HepG2 (cell line): ENCODE measurements at regions not wholly inside any gene's neighbourhood (a gene's known extent, or its start where the extent isn't known, plus 50 kb on each side); places are given as distances from the start of the nearest gene placed in this dataset.

Experiments used
- ATAC-seq: fragments of 200-7000 bp; cut with Tn5 transposase; 3 replicates; pipeline ENCODE4 v1.9.1; 2020; ENCODE audit warnings: mild to moderate bottlenecking, moderate library complexity
- BruUV-seq: library from RNA; stranded (reverse); fragments of 400-500 nt; replicated peaks from 2 replicates; lab custom pipeline; 2021; lab: Mats Ljungman, UMichigan
- CTCF ChIA-PET: fragments of 300-600 bp; formaldehyde crosslinking; extraction: SDS; loops from one replicate; lab custom pipeline; 2021; ENCODE audit warnings: low total read pairs, inconsistent platforms, low intra/inter-chr PET ratio; lab: Yijun Ruan, JAX
- POLR2A ChIA-PET: fragments of 350-600 bp; sonication (Branson Sonifier 250); formaldehyde crosslinking; loops from one replicate; lab custom pipeline; 2020; ENCODE audit warnings: antibody characterized with exemption, inconsistent platforms; lab: Yijun Ruan, JAX
- DNase-seq: peaks from one replicate; pipeline ENCODE4 v3.0.0-alpha.2; 2015; ENCODE audit warnings: low spot score
- FAIRE-seq: peaks from 3 replicates; lab custom pipeline; 2011; peaks lifted over from hg19 to GRCh38; lab: Jason Lieb, UNC
- H2AFZ ChIP-seq: one replicate; pipeline ENCODE4 v1.6.1; 2011; ENCODE audit warnings: low read length, inconsistent platforms
- H3K27ac ChIP-seq: fragments of 300-600 bp; 3 replicates; pipeline ENCODE4 v1.8.0; 2011; ENCODE audit warnings: mixed run types, mild to moderate bottlenecking, mixed read lengths, low read length, inconsistent platforms; ENCODE audit not compliant: insufficient read depth; ENCODE audit errors: extremely low read length
- H3K27me3 ChIP-seq, 2 experiments: fragments of 200-600 bp in 1 of 2; 2 replicates in 1 of 2; 3 replicates in 1 of 2; pipeline versions ENCODE4 v1.6.0 to v1.8.0; 2011; ENCODE audit warnings: low read length in 2 of 2, mild to moderate bottlenecking in 2 of 2, moderate library complexity in 2 of 2, inconsistent platforms in 1 of 2; ENCODE audit not compliant: insufficient read depth in 2 of 2, control insufficient read depth in 1 of 2
- H3K36me3 ChIP-seq, 2 experiments: fragments of 200-600 bp in 1 of 2; replicated peaks in 1 of 2; 2 replicates in 1 of 2; 3 replicates in 1 of 2; pipeline versions ENCODE4 v1.5.1 to v1.8.0; 2011; ENCODE audit warnings: low read length in 2 of 2, inconsistent platforms in 1 of 2; ENCODE audit not compliant: insufficient read depth in 2 of 2, control insufficient read depth in 1 of 2
- H3K4me1 ChIP-seq: 2 replicates; pipeline ENCODE4 v1.5.1; 2012; ENCODE audit warnings: low read length, inconsistent platforms; ENCODE audit not compliant: insufficient read depth
- H3K4me2 ChIP-seq: 2 replicates; pipeline ENCODE4 v1.6.0; 2011; ENCODE audit warnings: low read depth, low read length, inconsistent platforms
- H3K4me3 ChIP-seq, 3 experiments: fragments of 200-600 bp in 1 of 3; sonication (generic), shearing (Covaris generic) in 1 of 3; replicated peaks in 1 of 3; 2 replicates each; pipeline ENCODE4 v1.5.1; 2011 to 2016; ENCODE audit warnings: low read length in 3 of 3, inconsistent platforms in 2 of 3, low read depth in 2 of 3, mild to moderate bottlenecking in 2 of 3, control low read depth in 1 of 3, mixed read lengths in 1 of 3; ENCODE audit not compliant: insufficient read depth in 1 of 3
- H3K79me2 ChIP-seq: one replicate; pipeline ENCODE4 v1.6.1; 2011; ENCODE audit warnings: low read length, inconsistent platforms; ENCODE audit not compliant: insufficient read depth
- H3K9ac ChIP-seq: 2 replicates; pipeline ENCODE4 v1.6.0; 2011; ENCODE audit warnings: mild to moderate bottlenecking, low read depth, low read length, inconsistent platforms; ENCODE audit not compliant: insufficient read depth
- H3K9me3 ChIP-seq: 2 replicates; pipeline ENCODE4 v1.5.1; 2012; ENCODE audit warnings: mild to moderate bottlenecking, low read length
- H4K20me1 ChIP-seq: 2 replicates; pipeline ENCODE4 v1.6.0; 2011; ENCODE audit warnings: inconsistent platforms, mild to moderate bottlenecking, low read length, moderate library complexity; ENCODE audit not compliant: insufficient read depth
- EHMT2 ChIP-seq: fragments of 200-600 bp; sonication (generic); IDR thresholded peaks from 2 replicates; pipeline ENCODE4 v1.7.0; 2017; ENCODE audit warnings: antibody characterized with exemption, low read depth, low read length, borderline replicate concordance
- GTF3A ChIP-seq: sonication (generic); formaldehyde crosslinking; conservative IDR thresholded peaks from 2 replicates; pipeline ENCODE4 v1.4.0; 2020; ENCODE audit warnings: mild to moderate bottlenecking, missing genetic modification reagents
- JUNB ChIP-seq: sonication (generic); formaldehyde crosslinking; IDR thresholded peaks from 2 replicates; pipeline ENCODE4 v1.8.0; 2022; ENCODE audit warnings: missing genetic modification reagents, mild to moderate bottlenecking, borderline replicate concordance
- MAFK ChIP-seq, 2 experiments: IDR thresholded peaks in 1 of 2; conservative IDR thresholded peaks in 1 of 2; 2 replicates each; pipeline ENCODE4 v1.6.1; 2011; ENCODE audit warnings: improper control_type of control experiment in 2 of 2, low read length in 2 of 2
- PHF21A ChIP-seq: sonication (generic); formaldehyde crosslinking; IDR thresholded peaks from 2 replicates; pipeline ENCODE4 v1.5.0; 2020; ENCODE audit warnings: mild to moderate bottlenecking, missing genetic modification reagents
- SOX13 ChIP-seq, 3 experiments: fragments of 450-650 bp in 1 of 3; sonication (generic) in 1 of 3; formaldehyde crosslinking in 1 of 3; IDR thresholded peaks in 2 of 3; conservative IDR thresholded peaks in 1 of 3; 2 replicates each; pipeline versions ENCODE4 v1.5.0 to v1.6.1; 2016 to 2020; ENCODE audit warnings: antibody characterized with exemption in 1 of 3, mild to moderate bottlenecking in 1 of 3, missing compliant biosample characterization in 1 of 3, missing genetic modification reagents in 1 of 3, moderate library complexity in 1 of 3
- TBX2 ChIP-seq: sonication (generic); formaldehyde crosslinking; IDR thresholded peaks from 2 replicates; pipeline ENCODE4 v1.5.0; 2020; ENCODE audit warnings: missing genetic modification reagents, mild to moderate bottlenecking, borderline replicate concordance
- TRIM24 ChIP-seq: sonication (generic); formaldehyde crosslinking; IDR thresholded peaks from 2 replicates; pipeline ENCODE4 v1.8.0; 2022; ENCODE audit warnings: mild to moderate bottlenecking, missing genetic modification reagents
- ZNF136 ChIP-seq: sonication (generic); formaldehyde crosslinking; IDR thresholded peaks from 2 replicates; pipeline ENCODE4 v1.8.1; 2022; ENCODE audit warnings: low read depth, mild to moderate bottlenecking, moderate library complexity, missing genetic modification reagents
- ZNF460 ChIP-seq: sonication (generic); formaldehyde crosslinking; IDR thresholded peaks from 2 replicates; pipeline ENCODE4 v1.5.1; 2020; ENCODE audit warnings: missing genetic modification reagents, mild to moderate bottlenecking, borderline replicate concordance
- WGBS: methylation state at CpG from one replicate; pipeline ENCODE4 v1.1.6; 2017; ENCODE audit warnings: low lambda C conversion rate; 5-methylcytosine and 5-hydroxymethylcytosine counted together
- in situ Hi-C: cut with HindIII; loops from 2 replicates; pipeline ENCODE4 v1.10.0; 2017; ENCODE audit warnings: low pct_unique_long_range_greater_than_20kb; ENCODE audit not compliant: extremely low pct_ligation_motif_present
- intact Hi-C: fragments of 100-400 bp; cut with micrococcal nuclease; formaldehyde crosslinking; loops from one replicate; pipeline ENCODE4 v1.10.0; 2022; ENCODE audit not compliant: unreplicated experiment
- TF ChIP-seq, protein P1 (sequence below): sonication (generic); formaldehyde crosslinking; IDR thresholded peaks from 2 replicates; pipeline ENCODE4 v1.4.0; 2020; ENCODE audit warnings: missing genetic modification reagents
- TF ChIP-seq, protein P2 (sequence below): sonication (generic); formaldehyde crosslinking; IDR thresholded peaks from 2 replicates; pipeline ENCODE4 v1.4.0; 2020; ENCODE audit warnings: missing genetic modification reagents
- TF ChIP-seq, protein P3 (sequence below): sonication (generic); formaldehyde crosslinking; IDR thresholded peaks from 2 replicates; pipeline ENCODE4 v1.5.1; 2020; ENCODE audit warnings: missing genetic modification reagents, mild to moderate bottlenecking, borderline replicate concordance

DNA sequence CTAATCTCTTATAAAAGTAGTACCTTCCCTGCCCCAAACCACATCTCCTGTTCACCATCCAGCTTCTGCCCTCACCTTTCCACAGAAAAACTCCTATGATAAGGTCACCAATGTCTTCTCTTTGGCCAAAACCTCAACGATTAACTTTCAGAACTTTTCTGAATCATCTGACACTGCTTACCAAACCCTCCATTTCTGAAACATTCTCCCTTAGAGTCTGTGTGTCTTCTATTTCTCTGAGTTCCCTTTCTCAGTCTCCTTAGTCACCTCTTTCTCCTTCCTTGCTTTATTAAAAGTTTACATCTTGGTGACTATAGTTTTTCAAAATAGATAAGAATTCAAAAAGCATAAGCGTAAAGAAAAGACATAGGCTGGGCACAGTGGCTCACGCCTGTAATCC, 51.3 kb upstream of the SP3 start (continued):
- TF ChIP-seq MAFK (conservative IDR thresholded peaks at IDR 0.05 in 1 of 2, IDR thresholded peaks at IDR 0.05 in 1 of 2; ENCODE audit: low read length in 2 of 2) (no peak), ZNF460 (CRISPR knock-in tag) (no peak)

DNA sequence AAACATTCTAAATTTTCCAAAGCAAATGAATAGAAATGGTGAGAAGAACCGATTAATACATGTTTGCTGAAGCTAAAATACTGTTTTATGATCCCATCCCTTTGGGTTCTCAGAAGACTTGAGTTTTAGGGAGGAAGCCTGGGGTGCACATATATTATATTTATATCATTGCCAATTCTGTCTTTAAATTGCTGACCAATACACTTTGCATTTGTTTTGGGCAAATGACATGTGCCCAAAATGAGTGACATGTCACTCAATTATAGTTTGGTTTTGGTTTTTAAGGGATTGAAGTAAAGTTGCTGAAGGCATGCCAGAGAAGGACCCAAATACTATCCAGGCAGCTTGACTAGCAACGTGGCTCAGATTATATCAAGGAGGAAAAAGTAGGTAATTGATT, 50.3 kb upstream of the SP3 start:
- no peak overlapping the region for H3K4me2 ChIP-seq
- no peak overlapping the region for H3K27ac ChIP-seq
- H3K9ac ChIP-seq, result no peak overlapping the region
- in situ Hi-C loops (loop anchor here (25.0 kb wide), 1 partner anchor 603 kb away; no protein-coding TSS in a partner anchor), intact Hi-C loops (no loop called here)
- H3K4me1 ChIP-seq, result peaks cover 17% of the 10 kb centered on the region
- 2% methylated on average over 2 of the region's 2 CpGs for WGBS
- ChIA-PET CTCF (no interaction called here), POLR2A (no interaction called here)
- no peaks in the 10 kb centered on the region for H4K20me1 ChIP-seq
- H3K27me3 ChIP-seq, result peaks cover 0 to 5% of the 10 kb centered on the region in 2 experiments; a peak in 1 of 5 replicates
- no peak overlapping the region for H2AFZ ChIP-seq
- no peaks in the 10 kb centered on the region for H3K79me2 ChIP-seq
- BruUV-seq, result no TSS peak
- H3K9me3 ChIP-seq, result no peaks in the 10 kb centered on the region
- DNase-seq, result no peak
- no peak for FAIRE-seq
- ATAC-seq, result no peak
- no peaks in the 10 kb centered on the region for H3K36me3 ChIP-seq
- H3K4me3 ChIP-seq, result no peak overlapping the region
- no peak for TF ChIP-seq ZNF136 (CRISPR knock-in tag)
- TF ChIP-seq, protein P1, sequence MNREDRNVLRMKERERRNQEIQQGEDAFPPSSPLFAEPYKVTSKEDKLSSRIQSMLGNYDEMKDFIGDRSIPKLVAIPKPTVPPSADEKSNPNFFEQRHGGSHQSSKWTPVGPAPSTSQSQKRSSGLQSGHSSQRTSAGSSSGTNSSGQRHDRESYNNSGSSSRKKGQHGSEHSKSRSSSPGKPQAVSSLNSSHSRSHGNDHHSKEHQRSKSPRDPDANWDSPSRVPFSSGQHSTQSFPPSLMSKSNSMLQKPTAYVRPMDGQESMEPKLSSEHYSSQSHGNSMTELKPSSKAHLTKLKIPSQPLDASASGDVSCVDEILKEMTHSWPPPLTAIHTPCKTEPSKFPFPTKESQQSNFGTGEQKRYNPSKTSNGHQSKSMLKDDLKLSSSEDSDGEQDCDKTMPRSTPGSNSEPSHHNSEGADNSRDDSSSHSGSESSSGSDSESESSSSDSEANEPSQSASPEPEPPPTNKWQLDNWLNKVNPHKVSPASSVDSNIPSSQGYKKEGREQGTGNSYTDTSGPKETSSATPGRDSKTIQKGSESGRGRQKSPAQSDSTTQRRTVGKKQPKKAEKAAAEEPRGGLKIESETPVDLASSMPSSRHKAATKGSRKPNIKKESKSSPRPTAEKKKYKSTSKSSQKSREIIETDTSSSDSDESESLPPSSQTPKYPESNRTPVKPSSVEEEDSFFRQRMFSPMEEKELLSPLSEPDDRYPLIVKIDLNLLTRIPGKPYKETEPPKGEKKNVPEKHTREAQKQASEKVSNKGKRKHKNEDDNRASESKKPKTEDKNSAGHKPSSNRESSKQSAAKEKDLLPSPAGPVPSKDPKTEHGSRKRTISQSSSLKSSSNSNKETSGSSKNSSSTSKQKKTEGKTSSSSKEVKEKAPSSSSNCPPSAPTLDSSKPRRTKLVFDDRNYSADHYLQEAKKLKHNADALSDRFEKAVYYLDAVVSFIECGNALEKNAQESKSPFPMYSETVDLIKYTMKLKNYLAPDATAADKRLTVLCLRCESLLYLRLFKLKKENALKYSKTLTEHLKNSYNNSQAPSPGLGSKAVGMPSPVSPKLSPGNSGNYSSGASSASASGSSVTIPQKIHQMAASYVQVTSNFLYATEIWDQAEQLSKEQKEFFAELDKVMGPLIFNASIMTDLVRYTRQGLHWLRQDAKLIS (CRISPR knock-in tag), result no peak
- peak; percentile 73 to 77 for TF ChIP-seq MAFK (conservative IDR thresholded peaks at IDR 0.05 in 1 of 2, IDR thresholded peaks at IDR 0.05 in 1 of 2; ENCODE audit: low read length in 2 of 2)
- no peak for TF ChIP-seq EHMT2
- TF ChIP-seq, protein P2, sequence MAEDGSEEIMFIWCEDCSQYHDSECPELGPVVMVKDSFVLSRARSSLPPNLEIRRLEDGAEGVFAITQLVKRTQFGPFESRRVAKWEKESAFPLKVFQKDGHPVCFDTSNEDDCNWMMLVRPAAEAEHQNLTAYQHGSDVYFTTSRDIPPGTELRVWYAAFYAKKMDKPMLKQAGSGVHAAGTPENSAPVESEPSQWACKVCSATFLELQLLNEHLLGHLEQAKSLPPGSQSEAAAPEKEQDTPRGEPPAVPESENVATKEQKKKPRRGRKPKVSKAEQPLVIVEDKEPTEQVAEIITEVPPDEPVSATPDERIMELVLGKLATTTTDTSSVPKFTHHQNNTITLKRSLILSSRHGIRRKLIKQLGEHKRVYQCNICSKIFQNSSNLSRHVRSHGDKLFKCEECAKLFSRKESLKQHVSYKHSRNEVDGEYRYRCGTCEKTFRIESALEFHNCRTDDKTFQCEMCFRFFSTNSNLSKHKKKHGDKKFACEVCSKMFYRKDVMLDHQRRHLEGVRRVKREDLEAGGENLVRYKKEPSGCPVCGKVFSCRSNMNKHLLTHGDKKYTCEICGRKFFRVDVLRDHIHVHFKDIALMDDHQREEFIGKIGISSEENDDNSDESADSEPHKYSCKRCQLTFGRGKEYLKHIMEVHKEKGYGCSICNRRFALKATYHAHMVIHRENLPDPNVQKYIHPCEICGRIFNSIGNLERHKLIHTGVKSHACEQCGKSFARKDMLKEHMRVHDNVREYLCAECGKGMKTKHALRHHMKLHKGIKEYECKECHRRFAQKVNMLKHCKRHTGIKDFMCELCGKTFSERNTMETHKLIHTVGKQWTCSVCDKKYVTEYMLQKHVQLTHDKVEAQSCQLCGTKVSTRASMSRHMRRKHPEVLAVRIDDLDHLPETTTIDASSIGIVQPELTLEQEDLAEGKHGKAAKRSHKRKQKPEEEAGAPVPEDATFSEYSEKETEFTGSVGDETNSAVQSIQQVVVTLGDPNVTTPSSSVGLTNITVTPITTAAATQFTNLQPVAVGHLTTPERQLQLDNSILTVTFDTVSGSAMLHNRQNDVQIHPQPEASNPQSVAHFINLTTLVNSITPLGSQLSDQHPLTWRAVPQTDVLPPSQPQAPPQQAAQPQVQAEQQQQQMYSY (CRISPR knock-in tag), result no peak
- TF ChIP-seq, protein P3, sequence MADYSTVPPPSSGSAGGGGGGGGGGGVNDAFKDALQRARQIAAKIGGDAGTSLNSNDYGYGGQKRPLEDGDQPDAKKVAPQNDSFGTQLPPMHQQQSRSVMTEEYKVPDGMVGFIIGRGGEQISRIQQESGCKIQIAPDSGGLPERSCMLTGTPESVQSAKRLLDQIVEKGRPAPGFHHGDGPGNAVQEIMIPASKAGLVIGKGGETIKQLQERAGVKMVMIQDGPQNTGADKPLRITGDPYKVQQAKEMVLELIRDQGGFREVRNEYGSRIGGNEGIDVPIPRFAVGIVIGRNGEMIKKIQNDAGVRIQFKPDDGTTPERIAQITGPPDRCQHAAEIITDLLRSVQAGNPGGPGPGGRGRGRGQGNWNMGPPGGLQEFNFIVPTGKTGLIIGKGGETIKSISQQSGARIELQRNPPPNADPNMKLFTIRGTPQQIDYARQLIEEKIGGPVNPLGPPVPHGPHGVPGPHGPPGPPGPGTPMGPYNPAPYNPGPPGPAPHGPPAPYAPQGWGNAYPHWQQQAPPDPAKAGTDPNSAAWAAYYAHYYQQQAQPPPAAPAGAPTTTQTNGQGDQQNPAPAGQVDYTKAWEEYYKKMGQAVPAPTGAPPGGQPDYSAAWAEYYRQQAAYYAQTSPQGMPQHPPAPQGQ (CRISPR knock-in tag), result no peak
- no peak for TF ChIP-seq JUNB (CRISPR knock-in tag)
- no peak for TF ChIP-seq PHF21A (CRISPR knock-in tag)
- TF ChIP-seq GTF3A (CRISPR knock-in tag), result no peak
- no peak for TF ChIP-seq TBX2 (CRISPR knock-in tag)
- TF ChIP-seq SOX13 (IDR thresholded peaks at IDR 0.05), result no peak
- no peak for TF ChIP-seq SOX13 (CRISPR knock-in tag; conservative IDR thresholded peaks at IDR 0.05 in 1 of 2, IDR thresholded peaks at IDR 0.05 in 1 of 2)
- TF ChIP-seq TRIM24 (CRISPR knock-in tag), result no peak
